ENCODE measurements at regions not wholly inside any gene's neighbourhood (a gene's known extent, or its start where the extent isn't known, plus 50 kb on each side); places are given as distances from the start of the nearest gene placed in this dataset.

- Mint-ChIP-seq H3K27me3 (ENCODE audit: insufficient read depth, unreplicated experiment) (peaks cover 13% of the 10 kb centered on the region), H3K36me3 (ENCODE audit: insufficient read depth, unreplicated experiment) (no peaks in the 10 kb centered on the region), H3K9me3 (ENCODE audit: unreplicated experiment) (peaks cover 14% of the 10 kb centered on the region), H3K27ac (ENCODE audit: low read depth, unreplicated experiment) (no peak overlapping the region), H3K4me3 (ENCODE audit: unreplicated experiment) (no peak overlapping the region), H3K4me1 (ENCODE audit: insufficient read depth, unreplicated experiment) (no peaks in the 10 kb centered on the region)
- no peak for TF ChIP-seq CTCF (IDR thresholded peaks at IDR 0.05; ENCODE audit: unreplicated experiment)
- CTCF ChIA-PET, result no interaction called here
- POLR2A ChIA-PET, result no interaction called here
- DNase-seq (ENCODE audit: unreplicated experiment), result no peak
- no TSS peak for BruUV-seq (replicated peaks)
- intact Hi-C loops (cut with micrococcal nuclease), result no loop called here
Observed at GRCh38 chr10:130713135-130713534, 576.9 kb downstream of the GLRX3 start.

- H3K36me3 Mint-ChIP-seq (ENCODE audit: insufficient read depth, unreplicated experiment), result no peaks in the 10 kb centered on the region
- peaks cover 13% of the 10 kb centered on the region for H3K27me3 Mint-ChIP-seq (ENCODE audit: insufficient read depth, unreplicated experiment)
- DNase-seq (ENCODE audit: unreplicated experiment), result no peak
- CTCF ChIA-PET, result no interaction called here
- no peak for TF ChIP-seq CTCF (IDR thresholded peaks at IDR 0.05; ENCODE audit: unreplicated experiment)
- H3K4me1 Mint-ChIP-seq (ENCODE audit: insufficient read depth, unreplicated experiment), result no peaks in the 10 kb centered on the region
- H3K9me3 Mint-ChIP-seq (ENCODE audit: unreplicated experiment), result peaks cover 19% of the 10 kb centered on the region
- H3K4me3 Mint-ChIP-seq (ENCODE audit: unreplicated experiment), result no peak overlapping the region
- POLR2A ChIA-PET, result no interaction called here
- BruUV-seq (replicated peaks), result no TSS peak
- H3K27ac Mint-ChIP-seq (ENCODE audit: low read depth, unreplicated experiment), result no peak overlapping the region
- intact Hi-C loops (cut with micrococcal nuclease), result no loop called here
Observed at GRCh38 chr10:130713731-130714130, 577.5 kb downstream of the GLRX3 start.

- Mint-ChIP-seq H3K27ac (ENCODE audit: low read depth, unreplicated experiment) (no peak overlapping the region), H3K36me3 (ENCODE audit: insufficient read depth, unreplicated experiment) (no peaks in the 10 kb centered on the region), H3K27me3 (ENCODE audit: insufficient read depth, unreplicated experiment) (peaks cover 13% of the 10 kb centered on the region), H3K4me1 (ENCODE audit: insufficient read depth, unreplicated experiment) (no peaks in the 10 kb centered on the region), H3K9me3 (ENCODE audit: unreplicated experiment) (peaks cover 19% of the 10 kb centered on the region), H3K4me3 (ENCODE audit: unreplicated experiment) (no peak overlapping the region)
- DNase-seq (ENCODE audit: unreplicated experiment), result no peak
- BruUV-seq (replicated peaks), result no TSS peak
- TF ChIP-seq CTCF (IDR thresholded peaks at IDR 0.05; ENCODE audit: unreplicated experiment), result no peak
- intact Hi-C loops (cut with micrococcal nuclease), result no loop called here
- ChIA-PET CTCF (interaction anchor here (1.2 kb wide), 1 partner anchor 68 kb away, joined by 3 read pairs; no protein-coding TSS in a partner anchor), POLR2A (no interaction called here)
Observed at GRCh38 chr10:130714742-130715467, 578.7 kb downstream of the GLRX3 start.

GRCh38 chr10:130715686-130716670 lies 579.8 kb downstream of the GLRX3 start:
- Mint-ChIP-seq H3K36me3 (ENCODE audit: insufficient read depth, unreplicated experiment) (no peaks in the 10 kb centered on the region), H3K4me1 (ENCODE audit: insufficient read depth, unreplicated experiment) (no peaks in the 10 kb centered on the region)
- no TSS peak for BruUV-seq (replicated peaks)

More at GRCh38 chr10:130715686-130716670, 579.8 kb downstream of the GLRX3 start:
- ChIA-PET CTCF (interaction anchor here (1.2 kb wide), 1 partner anchor 67 kb away, joined by 3 read pairs; no protein-coding TSS in a partner anchor), POLR2A (no interaction called here)
- intact Hi-C loops (cut with micrococcal nuclease), result no loop called here
- Mint-ChIP-seq H3K4me3 (ENCODE audit: unreplicated experiment) (no peak overlapping the region), H3K9me3 (ENCODE audit: unreplicated experiment) (peaks cover 19% of the 10 kb centered on the region), H3K27me3 (ENCODE audit: insufficient read depth, unreplicated experiment) (peaks cover 13% of the 10 kb centered on the region), H3K27ac (ENCODE audit: low read depth, unreplicated experiment) (no peak overlapping the region)
- no peak for DNase-seq (ENCODE audit: unreplicated experiment)
- TF ChIP-seq CTCF (IDR thresholded peaks at IDR 0.05; ENCODE audit: unreplicated experiment), result no peak

All from MCF 10A (cell line).